Forelimb muscle (tissue), 1 donor: ENCODE measurements at regions not wholly inside any gene's neighbourhood (a gene's known extent, or its start where the extent isn't known, plus 50 kb on each side); places are given as distances from the start of the nearest gene placed in this dataset.
"Not testable (repeated sequence)": the region's sequence is repeated elsewhere in the genome, so short reads cannot be mapped to it uniquely, and the experiment has no call there.

Experiments used
- DNase-seq: peaks from one replicate; pipeline ENCODE4 v3.0.0-alpha.2; 2013; ENCODE audit warnings: low read depth

DNA sequence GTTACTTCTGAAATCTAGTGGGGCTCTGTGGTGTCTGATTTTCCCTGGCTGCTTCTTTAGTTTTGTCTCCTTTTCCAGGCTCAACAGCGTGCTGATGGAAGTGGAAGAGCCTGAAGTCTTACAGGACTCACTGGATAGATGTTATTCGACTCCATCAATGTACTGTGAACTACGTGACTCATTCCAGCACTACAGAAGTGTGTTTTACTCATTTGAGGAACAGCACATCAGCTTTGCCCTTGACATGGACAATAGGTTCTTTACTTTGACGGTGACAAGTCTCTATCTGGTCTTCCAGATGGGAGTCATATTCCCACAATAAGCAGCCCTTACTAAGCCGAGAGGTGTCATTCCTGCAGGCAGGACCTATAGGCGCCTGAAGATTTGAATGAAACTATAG lies 51.1 kb downstream of the NBPF8 start:
- not testable (repeated sequence) for DNase-seq

DNA sequence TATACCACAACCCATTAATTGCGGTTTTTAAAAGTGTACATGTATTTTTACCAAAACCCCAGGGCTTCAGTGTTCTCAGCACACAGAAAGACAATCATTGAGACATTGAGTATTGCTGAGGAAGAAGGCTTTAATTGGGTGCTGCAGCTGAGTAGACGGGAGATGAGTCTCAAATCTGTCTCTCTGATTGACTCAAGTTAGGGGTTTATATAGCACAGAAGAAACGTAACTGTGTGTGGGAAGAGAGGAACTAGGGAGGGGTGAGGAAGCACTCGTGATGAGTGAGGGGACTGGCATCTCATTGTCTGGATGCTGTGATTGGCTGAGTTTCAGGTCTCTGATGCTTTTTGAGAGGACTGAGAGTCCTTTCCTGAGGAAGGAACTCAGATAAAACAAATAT lies 62.8 kb downstream of the NBPF8 start:
- DNase-seq = not testable (repeated sequence)

DNA sequence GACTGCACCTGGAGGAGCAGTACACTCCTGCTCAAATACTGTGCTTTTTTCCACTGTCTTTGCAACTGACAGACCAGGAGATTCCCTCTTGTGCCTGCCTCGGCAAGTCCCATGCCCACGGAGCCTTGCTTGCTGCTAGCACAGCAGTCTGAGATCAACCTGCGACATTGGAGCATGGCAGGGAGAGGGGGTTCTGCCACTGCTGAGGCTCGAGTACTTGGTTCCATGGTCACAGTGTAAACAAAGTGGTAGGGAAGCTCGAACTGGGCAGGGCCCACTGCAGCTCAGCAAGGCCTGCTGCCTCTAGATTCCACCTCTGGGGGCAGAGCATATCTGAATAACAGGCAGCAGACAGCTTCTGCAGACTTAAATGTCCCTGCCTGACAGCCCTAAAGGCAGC lies 63.6 kb downstream of the NBPF8 start:
- DNase-seq = not testable (repeated sequence)

GRCh38 chr1:120487542-120487941 lies 72.7 kb downstream of the NBPF8 start:
- not testable (repeated sequence) for DNase-seq

DNA sequence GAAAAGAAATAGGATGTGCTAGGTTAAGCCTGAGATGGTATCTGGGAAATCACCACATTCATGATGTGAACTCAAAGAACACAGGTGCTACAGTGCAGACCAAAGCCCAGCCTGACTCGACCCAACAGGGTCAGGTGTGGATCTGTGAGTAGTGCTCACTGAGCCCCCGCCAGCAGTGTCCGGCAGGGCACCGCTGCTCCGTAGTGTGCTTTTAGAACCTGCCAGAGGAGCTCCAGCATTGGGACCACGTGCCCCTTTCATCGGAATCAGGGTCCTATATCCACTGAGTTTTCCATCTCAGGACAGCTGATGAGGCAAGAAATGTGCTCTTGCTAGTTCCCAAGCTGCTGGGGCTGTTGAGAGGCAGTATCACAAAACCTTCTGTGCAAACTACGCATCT lies 74.4 kb downstream of the NBPF8 start:
- DNase-seq = not testable (repeated sequence)

DNA sequence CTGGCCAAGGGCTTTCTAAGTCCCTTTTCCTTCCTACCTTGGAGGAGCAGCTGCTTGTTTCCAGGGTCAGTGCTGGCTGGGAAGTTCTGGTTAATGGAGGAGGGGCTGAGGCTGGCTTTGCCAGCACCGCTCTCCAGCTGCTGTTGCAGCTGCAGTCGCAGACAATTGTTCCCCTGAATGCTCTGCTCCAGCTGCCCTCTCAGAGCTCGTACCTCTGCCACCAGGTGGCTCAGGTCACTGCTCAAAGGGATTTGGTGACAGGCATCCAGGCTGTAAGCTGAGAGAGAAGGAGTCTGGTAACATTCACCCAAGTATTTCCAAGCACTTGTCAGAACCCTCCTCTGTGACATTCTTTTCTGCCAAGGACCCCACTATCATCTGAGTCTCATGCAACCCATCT lies 82.3 kb downstream of the NBPF8 start:
- DNase-seq = not testable (repeated sequence)

DNA sequence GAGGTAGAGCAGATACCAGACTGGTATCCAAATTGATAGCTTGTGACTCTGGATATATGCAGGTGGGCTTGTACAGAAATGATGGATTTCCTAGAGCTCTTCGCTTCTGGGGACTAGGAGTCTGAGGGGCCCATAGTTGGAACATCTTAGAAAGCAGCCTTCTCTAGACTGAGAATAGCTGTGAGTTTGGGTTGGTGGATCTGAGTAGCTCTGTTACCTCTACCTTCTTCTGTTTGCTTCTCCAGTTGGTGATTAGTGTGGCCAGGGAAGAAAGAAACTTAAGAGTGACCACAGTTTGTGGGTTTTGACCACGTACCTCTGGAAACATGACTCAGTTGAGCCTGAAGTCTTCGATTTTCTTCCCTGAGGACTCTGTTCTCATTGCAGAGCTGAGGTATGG lies 88.4 kb downstream of the NBPF8 start:
- DNase-seq = not testable (repeated sequence)

DNA sequence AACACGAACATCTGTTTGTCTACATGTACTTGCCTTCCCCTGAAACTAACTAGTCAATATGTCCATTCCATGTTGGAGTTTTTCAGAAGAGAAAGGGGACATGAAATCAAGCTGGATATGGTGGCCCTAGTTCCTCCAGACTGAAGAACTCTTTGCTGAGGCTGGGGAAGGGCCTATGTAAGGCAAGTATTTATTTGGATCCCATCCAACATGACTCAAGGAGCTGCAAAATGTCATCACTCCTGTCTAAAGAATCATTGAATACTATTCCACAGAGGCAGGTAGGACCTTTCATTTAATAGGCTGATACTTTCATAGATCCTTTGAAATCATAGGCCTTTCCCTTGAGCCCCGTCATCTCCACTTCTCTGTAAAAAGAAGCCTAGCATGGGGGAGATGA lies 91.5 kb downstream of the NBPF8 start:
- not testable (repeated sequence) for DNase-seq

GRCh38 chr1:120508351-120508750 lies 93.5 kb downstream of the NBPF8 start:
- not testable (repeated sequence) for DNase-seq

DNA sequence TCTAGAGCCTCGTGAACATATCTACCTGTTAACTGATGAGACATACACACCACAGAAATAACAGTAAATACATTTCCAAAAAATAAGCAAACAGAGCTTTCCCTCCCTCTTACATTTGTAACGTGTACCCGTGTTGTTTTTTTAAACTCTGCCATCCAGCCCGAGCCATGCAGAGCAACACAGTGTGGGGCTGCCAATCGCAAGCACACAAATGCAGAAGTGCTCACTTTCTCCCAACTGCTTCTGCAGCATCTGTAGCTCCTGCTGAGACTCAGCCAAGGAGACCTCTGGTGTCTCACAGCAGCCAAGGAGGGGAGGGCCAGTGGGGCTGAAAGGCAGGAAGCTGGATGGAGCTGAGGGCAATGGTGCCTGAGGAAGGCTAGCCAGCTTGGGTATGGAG lies 94.4 kb downstream of the NBPF8 start:
- DNase-seq = not testable (repeated sequence)

- DNase-seq = not testable (repeated sequence)
Observed at GRCh38 chr1:120513099-120513498, 98.3 kb downstream of the NBPF8 start.

DNA sequence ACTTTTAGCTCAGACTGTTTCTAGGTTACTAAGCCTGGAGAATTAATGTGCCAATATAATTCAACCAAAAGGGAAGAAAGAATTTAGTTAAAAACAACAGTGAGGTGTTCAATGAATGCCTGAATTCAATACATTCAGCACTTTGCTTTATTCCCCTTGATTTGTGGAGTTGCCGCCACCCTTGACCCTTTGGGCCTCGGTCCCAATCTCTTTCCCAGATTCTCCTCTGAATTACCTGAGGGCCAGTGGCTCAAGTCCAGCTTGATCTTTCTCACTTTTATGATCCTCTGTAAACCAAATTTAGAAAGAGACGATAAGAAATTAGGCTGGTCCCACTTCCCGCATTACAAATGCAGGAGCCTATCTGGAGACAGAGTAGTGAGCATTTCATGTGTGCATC lies 98.7 kb downstream of the NBPF8 start:
- DNase-seq = not testable (repeated sequence)

- DNase-seq = not testable (repeated sequence)
Observed at GRCh38 chr1:120519196-120519595, 104.4 kb downstream of the NBPF8 start.

- DNase-seq = not testable (repeated sequence)
Observed at GRCh38 chr1:120524416-120524815, 109.6 kb downstream of the NBPF8 start.

DNA sequence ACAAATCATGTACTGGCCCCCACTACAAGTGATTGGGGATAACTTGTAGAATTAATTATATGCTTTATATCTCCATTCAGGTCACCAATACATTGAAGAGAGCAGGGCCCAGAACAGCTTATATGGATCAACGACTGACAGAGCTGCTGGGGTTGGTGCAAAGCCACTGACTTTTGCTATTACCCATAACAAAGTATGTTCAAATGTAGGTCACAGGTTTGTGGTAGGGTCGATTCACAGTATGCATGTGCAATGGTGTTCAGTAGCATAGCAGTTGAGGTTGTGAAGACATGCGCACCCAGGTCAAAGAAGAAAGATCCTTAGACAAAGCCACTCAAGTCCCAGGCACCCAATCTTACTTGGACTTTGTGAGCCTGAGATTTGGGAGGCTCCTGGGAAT lies 110.6 kb downstream of the NBPF8 start:
- DNase-seq = not testable (repeated sequence)

DNA sequence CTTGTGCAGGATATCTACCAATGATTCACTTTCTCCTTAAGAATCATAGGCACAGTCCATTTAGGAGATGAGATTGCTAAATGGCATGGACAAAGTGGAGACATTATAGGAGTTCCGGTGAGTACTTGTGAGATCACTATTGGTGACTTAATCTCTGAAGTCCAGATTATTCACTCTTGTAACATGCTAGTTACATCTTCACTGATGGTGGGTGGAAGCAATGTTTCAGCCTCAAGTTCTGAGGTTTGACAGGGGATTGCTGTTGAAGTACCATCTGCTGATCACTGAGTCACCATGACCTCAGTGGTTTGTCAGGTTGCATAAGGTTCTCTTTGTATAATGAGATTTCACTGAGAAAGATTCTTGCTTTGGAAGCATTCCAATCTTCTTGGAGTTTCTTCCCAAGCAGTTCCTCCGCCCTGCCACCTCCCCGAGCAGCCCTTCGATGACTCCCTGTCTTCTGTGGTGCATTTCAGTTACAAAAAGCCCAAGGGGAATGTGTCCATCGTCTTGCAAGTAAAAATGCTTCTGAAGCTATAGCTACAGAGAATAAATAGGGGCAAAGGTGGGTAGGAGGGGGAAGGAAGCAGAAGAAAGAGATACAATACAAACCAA lies 114.7 kb downstream of the NBPF8 start:
- DNase-seq = not testable (repeated sequence)

DNA sequence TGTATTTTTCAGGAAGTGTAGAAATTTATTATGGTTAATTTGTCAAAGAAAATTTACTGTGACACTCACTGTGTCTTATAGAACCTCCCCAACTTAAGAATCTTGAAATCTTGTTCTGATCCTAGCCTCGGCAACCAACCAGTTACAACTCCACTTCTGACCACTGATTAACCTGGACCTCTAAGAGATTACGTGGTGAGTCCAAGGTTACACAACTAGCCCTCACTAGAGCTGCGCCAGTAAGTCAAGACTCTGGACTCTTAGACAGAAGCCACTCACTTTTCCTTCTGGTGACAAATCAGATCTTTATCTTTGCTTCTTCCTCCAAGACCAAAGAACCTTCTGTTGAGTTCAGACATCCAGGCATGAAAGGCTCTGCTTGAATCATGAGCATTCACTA lies 116.6 kb downstream of the NBPF8 start:
- DNase-seq = not testable (repeated sequence)

DNA sequence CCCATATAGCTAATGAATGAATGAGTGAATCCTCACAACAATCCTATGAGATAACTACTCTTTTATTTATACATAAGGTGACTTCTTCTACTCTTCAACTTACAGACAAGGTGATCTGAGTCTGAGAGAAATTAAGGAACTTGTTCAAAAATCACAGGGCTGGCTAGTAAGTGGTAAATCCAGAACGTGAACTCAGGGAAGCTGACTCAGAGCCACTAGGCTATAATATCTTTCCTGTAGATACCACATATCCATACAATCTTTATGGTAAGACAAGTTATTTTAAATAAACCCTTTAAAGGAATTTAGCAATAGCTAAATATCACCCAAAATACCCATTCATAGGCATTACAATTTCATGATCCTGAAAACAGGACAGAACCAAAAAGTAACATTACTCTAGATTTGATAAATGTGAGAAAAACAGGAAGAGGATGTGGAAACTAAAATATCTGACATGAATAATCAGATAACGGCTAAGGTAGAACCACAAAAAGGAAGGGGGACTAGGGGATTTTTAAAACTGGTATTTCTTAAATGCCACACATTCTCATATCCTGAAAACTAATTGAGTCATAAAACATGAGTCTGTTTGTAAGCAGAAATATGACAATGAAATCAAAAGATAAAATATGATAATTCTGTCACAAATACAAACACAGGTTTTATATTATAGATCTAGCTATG lies 119.7 kb downstream of the NBPF8 start:
- not testable (repeated sequence) for DNase-seq

DNA sequence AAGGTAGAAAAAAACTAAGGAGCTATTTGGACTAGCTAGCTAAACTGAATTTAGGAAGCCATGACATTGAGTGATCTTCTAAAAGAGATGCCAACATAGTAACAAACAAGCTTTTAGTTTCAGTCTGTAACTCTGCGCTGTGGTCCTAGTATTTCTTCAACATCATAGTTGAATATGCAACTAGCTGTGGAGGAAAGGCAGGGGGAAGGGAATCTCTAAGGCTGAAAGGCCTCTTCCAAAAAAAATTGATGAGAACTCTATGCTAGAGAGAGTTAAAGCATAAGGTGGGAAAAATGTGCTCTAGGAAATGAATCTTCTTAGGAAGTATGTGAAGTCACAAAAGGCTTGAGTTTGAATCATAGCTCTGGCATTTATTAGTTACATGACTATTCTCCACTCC lies 120.2 kb downstream of the NBPF8 start:
- DNase-seq = not testable (repeated sequence)

DNA sequence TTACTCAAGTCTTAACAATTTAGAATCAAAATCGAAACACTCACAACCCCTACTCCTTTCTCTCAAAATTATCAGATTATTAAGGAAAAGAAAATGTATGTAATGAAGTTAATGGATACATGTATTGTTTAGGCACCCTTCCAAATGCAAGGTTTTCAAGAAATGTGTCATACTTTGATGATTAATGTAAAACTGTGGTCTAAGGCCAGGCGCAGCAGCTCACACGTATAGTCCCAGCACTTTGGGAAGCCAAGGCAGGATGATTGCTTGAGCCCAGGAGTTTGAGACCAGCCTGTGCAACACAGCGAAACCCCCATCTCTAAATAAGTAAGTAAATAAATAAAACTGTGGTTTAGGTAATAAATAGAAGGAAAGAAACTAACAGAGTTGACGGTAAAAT lies 126.6 kb downstream of the NBPF8 start:
- DNase-seq = not testable (repeated sequence)

- not testable (repeated sequence) for DNase-seq
Observed at GRCh38 chr1:120542365-120542764, 127.5 kb downstream of the NBPF8 start.

DNA sequence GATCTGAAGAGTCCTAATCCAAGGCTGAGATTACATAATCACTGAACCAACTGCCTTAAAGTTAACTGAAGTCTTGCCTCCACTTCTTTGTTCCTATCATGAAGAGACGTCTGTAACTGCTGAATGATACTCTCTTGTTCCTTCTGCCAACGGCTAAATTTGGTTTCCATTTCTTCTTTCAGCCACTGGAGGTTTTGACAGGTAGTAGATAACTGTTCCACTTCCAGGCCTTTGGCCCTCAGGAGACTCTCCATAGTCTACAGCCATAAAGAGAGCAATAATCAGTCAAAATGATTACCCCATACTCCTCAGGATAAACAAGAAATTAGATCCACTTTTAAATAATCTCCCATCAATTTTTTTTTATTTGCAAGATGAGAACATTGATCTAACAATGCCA lies 128.1 kb downstream of the NBPF8 start:
- not testable (repeated sequence) for DNase-seq

GRCh38 chr1:120544434-120544833 lies 129.6 kb downstream of the NBPF8 start:
- not testable (repeated sequence) for DNase-seq
